GM21737 (cell line): ENCODE measurements at regions not wholly inside any gene's neighbourhood (a gene's known extent, or its start where the extent isn't known, plus 50 kb on each side); places are given as distances from the start of the nearest gene placed in this dataset.
"Not testable (repeated sequence)": the region's sequence is repeated elsewhere in the genome, so short reads cannot be mapped to it uniquely, and the experiment has no call there.

ENCODE experiments used
- ATAC-seq: cut with Tn5 transposase; IDR thresholded peaks from one replicate; pipeline ENCODE4 v1.9.1; 2021; ENCODE audit warnings: mild to moderate bottlenecking, moderate library complexity; ENCODE audit not compliant: unreplicated experiment

DNA sequence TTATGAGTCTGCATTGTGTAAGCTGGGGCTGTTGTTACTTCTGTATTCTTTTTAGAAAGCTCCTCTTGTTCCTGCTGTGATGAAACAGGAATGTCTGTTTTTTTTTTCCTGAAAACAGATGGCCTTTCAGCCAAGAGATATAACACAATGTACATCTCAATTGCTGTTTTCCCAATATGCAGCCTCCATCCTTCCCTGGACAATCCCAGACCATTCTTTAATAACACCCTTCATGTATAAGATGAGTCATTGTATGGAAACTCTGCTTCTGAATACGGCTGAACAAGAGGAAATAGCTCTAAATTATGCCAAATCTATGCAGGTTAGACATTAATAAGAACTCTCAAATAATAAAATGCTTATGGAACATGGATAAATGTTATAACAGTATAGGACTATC lies 60.2 kb upstream of the LRRC4C start:
- no peak for ATAC-seq

DNA sequence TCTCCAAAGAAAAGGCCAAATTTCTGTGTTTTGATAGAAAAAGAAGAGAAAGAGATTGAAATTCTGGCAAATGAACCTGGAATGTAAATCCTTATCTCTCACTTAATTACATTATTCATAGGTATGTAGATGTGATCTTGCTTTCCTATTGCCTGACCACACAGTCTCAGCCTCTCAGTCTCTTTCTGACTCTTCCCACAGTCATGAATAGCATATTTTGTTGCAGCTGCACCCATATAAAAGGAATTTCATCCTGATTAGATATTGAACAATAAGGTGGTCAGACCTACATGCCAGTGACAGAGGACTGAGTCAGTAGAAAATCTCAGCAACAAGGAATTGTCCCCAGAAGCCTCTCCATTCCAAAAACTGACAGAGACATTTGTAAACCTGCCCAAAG lies 62.9 kb upstream of the LRRC4C start:
- no peak for ATAC-seq

DNA sequence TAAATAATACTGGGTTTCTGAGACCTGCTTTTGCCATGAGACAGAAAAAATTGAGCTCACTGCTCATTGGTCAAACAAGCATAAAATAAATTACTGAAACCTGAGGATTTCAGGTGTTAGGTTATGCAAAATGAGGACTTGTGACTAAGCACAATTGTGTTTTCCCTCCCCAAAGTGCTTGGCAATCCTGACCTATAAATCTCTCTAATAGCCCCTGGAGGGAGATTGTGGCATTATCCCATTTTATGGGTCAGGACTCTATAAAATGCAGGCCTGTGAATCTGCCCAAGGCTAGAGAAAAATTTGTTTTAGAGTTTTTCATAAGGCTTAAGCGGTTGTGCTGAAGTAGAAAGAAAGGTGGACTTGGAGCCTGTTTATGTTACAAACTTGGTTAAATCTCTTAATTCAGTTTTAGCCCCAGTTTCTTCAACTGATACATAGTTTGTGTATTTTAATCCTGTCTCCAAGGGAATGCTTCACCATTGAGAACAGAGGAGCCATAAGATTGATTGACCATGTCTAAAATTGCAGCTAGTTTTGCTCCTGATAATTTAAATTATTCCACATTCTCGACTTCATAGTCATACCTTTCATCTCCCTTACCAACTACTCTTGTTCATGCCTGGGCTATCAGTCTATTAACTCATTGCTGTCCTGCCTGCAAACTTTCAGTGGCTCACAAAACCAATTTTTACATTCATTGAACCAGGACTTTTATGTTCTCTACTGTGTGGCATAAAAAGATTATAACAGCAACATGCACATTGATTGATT lies 63.6 kb upstream of the LRRC4C start:
- no peak for ATAC-seq

DNA sequence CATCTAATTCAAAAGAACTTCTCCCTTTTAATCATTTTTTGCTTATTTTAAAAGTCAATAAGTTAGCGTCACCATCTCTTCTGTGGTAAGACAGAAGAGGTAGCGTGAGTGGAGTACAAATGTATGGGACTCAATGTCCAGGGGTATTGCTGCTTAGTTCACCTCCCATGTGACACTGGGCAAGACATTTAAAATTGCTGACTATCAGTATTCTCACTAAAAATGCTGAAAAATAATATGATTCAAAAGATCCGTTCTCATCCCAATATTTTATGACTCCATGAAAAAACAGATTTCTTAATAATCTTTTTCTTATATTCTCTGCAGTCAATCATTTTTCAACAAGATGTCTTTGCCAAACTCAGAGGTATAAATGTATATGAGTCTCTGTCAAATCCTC lies 68.1 kb upstream of the LRRC4C start:
- ATAC-seq: no peak

DNA sequence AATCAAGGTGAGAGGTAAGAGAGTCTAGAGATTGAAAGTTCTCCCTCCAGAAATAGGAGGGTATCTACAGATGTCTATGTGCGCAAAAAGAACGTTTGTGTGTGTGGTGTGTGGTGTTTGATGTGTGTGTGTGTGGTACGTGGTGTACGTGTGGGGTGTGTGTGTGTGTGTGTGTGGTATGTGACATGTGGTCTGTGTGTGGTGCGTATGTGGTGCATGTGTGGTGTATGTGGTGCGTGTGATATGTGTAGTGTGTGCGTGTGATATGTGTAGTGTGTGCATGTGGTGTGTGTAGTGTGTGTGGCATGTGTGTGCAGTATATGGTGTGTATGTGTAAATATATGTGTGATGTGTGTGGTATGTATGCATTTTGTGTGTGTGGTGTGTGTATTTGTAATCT lies 73.0 kb upstream of the LRRC4C start:
- no peak for ATAC-seq

DNA sequence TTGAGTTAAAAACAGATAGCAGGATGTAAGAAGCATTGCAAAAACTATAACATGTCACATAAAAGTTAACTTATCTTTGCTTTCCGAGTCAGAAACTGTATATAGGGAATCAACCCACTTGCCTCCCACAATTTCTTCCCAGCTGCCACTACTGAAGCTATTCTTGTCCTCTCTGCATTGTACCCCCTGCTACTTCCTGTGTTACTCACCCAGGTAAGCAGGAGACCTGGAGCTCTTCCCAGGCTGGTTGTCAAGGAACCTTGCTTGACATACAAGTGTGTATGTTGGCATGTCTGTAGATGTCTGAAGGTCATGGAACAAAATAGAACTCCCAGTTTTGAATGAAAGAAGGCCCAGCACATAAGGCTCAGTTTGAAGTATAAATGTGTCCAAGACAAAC lies 74.3 kb upstream of the LRRC4C start:
- no peak for ATAC-seq

DNA sequence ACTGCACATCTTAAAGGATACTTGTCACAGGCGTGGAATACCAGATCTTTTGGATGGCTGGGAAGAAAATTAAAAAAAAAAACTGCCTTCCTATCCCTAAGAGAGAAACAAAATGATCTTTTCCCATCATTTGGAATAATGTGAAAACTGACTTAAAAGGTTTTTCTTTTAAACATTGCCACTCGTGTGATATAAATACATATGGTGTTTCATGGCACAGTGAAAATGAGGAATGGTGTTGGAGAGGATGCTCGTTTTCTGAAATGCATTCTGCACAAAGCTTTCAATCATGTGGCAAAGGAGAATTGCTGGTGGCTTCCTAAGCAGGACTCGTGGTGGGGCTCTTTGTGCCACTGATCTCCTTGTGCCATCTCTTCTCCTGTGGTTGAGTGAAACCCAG lies 74.9 kb upstream of the LRRC4C start:
- ATAC-seq: no peak

DNA sequence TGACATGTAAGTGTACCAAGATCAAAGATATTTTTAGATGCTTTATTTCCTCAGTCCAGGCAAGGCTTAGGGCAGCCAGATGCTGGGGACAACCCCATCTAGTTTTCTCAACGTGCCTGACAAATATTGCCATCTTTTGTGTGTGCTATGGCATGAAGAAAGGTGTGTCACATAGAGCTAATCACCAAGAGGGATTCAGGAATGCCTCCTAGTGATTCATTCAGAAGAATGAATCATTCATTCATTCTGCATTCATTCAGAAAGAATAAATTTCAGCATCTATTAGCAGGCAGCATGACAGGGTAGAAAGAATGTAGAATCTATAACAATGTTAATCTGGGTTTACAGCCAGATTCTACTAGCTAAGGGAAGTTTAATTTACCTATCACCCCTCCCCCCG lies 75.4 kb upstream of the LRRC4C start:
- no peak for ATAC-seq

DNA sequence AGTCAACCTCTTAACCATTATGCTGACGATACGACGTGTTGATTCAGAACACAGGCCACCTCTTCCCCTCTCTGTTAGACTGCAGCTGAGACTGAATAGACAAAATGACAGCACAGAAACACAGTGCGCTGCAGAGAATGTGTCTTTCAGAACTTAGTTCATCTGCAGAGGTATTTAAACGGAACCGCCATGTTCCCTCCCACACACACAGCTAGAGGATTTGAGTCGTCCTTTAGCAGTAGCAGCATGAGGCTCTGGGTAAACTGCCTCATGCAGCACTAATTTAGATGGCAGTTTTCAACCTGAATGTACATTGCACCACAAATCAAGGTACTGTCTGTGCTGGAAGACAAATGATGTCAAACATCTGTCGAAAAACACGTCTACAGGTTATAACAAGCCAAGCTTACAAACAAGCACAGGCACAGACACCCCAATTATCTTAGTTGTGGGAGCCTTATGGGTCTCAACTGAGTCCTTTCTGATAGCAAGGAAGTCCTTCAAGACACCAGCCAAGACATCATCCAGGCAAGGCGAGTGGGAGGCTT lies 76.6 kb upstream of the LRRC4C start:
- ATAC-seq: no peak

DNA sequence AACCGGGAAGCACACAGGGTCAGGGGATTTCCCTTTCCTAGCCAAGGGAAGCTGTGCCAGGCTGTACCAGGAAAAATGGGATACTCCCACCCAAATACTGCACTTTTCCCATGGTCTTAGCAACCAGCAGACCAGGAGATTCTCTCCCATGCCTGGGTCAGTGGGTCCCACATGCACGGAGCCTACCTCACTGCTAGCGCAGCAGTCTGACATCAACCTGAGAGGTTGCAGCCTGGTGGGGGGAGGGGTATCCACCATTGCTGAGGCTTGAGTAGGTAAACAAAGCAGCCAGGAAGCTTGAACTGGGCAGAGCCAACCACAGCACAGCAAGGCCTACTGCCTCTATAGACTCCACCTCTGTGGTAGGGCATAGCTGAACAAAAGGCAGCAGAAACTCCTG lies 85.5 kb upstream of the LRRC4C start:
- ATAC-seq: not testable (repeated sequence)

DNA sequence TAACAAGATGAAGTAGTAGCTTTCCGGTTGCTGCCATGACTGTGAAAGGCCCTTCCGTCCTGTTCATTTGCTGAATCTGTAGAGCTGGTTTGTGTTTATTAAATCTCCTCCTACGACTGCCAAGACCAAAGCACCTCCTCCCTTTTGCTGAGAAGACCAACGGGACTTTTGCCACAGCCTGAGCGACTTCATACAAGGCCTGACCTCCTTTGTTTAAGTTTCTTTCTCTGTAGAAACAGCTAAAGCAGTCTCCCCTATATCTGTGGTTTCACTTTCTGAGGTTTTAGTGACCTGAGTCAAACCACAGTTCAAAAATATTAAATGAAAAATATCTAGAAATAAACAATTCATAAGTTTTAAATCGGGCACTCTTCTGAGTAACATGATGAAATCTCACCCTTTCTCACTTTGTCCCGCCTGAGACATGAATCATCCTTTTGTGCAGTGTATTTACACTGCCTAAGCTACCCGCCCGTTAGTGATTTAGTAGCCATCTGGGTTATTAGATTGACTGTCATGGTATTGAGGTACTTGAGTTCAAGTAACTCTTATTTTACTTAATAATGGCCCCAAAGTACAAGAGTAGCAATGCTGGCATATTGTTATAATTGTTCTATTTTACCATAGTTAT lies 119.1 kb upstream of the LRRC4C start:
- ATAC-seq: no peak

DNA sequence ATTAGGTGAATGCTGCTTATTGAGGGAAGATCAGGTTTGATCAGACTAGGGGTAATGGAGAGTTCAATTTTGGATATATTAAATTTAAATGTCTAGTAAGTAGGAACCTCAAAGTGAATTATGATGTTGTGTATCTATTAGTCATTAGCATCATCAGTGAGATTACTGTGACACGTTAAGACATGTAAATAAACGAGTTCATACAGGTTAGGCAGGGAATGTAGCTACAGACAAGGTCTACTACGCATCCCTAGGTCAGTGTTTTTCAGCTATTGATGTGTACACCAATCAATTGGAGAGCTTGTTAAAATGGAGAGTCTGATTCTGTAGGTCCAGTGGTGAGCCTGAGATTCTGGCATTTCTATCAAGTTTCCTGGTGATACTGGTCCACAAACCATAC lies 120.1 kb upstream of the LRRC4C start:
- no peak for ATAC-seq

DNA sequence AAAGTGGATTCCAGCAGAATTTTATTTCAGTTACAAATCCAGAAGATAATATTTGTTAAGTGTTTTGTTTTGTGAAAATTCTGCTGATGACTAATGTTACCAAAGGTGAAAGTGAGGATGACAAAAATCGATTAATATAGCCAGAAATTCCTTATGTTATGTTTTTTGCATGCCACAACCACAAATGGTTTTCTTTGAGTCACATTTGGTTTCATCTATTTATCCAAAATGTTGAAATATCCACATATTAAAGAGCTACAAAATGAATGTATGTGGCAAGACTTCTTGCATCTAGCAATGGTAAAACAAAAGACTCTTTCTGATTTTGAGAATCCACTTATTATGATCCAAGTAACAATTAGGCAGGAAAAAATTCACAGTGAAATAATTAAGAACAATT lies 150.1 kb upstream of the LRRC4C start:
- ATAC-seq: no peak

DNA sequence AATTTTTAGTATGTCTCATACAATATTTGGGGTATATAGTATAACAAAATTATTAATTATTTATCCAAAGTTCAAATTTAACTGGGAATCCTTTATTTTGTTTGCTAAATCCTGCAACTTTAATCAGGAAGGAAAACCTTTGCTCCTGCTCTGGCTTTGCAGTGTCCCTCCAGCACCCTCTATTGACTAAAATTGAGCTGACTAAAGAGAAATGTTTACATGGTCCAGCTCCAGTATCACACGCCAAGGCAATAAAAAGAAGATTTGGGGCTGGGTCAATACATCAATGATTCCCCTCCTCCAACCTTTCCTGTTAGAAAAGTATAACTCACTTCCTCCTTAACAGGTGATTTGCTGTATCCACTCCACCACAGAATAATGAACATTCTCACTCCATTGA lies 153.0 kb upstream of the LRRC4C start:
- ATAC-seq: no peak

DNA sequence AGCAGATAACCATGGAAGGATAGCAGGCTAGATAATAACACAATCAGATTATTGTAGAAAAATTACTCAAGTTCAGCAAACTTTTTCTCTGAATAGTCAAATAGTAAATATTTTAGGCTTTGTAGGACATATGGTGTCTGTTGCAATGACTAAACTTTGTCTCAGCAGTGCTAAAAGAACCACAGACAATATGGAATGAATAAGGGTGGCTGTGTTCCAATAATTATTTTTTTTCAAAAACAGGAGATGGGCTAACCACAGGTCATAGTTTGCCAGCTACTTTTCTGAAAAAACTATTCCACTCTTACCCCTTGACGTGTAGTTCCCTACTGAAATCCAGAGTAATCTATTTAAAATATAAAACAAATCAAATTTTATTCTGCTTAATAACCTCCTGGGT lies 153.9 kb upstream of the LRRC4C start:
- no peak for ATAC-seq

DNA sequence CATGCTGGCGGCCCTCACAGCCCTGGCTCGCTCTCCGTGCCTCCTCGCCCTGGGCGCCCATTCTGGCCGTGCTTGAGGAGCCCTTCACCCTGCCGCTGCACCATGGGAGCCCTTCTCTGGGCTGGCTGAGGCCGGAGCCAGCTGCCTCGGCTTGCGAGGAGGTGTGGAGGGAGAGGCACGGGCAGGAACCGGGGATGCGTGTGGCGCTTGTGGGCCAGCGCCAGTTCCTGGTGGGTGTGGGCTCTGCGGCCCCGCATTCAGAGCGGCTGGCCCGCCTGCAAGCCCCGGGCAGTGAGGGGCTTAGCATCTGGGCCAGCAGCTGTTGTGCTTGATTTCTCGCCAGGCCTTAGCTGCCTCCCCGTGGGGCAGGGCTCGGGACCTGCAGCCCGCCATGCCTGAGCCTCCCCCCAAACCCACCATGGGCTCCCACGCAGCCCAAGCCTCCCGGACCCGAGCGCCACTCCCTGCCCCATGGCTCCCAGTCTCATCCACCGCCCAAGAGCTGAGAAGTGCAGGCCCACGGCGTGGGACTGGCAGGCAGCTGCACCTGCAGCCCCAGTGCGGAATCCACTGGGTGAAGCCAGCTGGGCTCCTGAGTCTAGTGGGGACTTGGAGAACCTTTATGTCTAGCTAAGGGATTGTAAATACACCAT lies 163.4 kb upstream of the LRRC4C start:
- ATAC-seq: no peak

DNA sequence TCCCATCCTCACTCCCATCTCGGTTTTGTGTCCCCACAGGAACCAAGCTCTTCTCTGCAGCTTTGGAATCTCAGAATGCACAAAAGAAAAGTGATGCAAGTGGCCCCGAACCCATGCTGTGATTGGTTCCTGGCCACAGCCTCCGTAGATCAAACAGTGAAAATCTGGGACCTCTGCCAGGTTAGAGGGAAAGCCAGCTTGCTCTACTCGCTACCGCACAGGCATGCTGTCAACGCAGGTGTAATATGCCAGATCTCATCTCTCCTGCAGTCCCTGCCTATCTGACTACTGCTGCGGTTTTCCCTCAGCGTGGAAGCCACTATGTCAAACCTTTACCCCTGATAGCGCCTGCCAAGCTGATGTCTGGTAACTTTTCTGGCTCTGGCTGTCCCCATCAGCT lies 200.5 kb upstream of the LRRC4C start:
- no peak for ATAC-seq

DNA sequence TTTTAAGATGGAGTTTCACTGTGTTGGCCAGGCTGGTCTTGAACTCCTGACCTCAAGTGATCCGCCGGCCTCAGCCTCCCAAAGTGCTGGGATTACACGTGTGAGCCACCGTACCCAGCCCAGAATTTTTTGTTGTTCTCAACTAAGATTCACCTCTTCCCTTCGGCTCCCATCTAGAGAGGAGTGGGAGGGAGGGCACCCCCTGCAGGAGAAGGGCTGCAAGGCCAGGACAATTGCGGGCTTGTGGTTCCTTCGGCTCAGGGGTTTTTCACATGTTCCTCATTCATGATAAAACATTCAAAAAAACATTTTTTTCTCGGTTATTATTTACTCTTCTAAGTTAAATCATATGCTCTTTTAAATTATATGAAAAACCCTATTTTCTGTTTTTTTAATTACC lies 201.1 kb upstream of the LRRC4C start:
- no peak for ATAC-seq

DNA sequence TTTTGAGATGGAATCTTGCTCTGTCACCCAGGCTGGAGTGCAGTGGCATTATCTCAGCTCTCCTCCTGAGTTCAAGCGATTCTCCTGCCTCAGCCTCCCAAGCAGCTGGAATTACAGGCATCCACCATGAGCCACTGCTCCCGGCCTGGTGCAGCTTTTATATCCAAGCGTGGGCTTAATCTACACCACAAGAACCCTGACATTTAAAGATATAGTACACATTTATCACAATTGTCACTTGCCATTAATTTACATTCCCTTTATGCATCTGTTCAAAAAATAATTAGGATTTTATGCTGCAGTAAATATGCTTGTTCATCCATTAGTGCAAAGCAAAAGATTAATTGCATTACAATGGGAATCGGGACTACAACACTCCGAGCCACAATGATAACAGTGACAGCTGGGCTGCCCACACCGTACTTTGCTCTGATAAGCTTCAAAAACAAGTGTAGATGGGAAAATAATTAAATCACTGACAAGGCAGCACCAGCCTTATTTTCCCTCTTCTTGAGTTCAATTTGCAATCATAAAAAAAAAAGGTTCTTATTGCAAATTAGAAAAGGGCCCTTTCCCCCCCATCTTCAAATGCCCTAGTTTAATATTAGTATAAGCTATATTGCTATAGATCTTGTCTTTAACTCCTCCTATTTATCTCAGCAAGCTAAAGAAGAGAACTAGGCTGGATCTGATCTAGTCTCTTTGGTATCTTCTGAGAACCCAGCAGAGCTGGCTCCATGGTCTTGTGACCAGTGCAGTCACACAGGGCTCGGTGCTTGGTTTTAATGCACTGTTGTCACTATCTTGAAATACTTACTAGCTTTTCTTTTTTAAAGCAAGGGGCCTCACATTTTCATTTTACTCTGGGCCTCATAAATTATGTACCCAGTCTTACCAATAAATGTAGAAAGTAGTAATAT lies 206.2 kb upstream of the LRRC4C start:
- ATAC-seq: no peak

DNA sequence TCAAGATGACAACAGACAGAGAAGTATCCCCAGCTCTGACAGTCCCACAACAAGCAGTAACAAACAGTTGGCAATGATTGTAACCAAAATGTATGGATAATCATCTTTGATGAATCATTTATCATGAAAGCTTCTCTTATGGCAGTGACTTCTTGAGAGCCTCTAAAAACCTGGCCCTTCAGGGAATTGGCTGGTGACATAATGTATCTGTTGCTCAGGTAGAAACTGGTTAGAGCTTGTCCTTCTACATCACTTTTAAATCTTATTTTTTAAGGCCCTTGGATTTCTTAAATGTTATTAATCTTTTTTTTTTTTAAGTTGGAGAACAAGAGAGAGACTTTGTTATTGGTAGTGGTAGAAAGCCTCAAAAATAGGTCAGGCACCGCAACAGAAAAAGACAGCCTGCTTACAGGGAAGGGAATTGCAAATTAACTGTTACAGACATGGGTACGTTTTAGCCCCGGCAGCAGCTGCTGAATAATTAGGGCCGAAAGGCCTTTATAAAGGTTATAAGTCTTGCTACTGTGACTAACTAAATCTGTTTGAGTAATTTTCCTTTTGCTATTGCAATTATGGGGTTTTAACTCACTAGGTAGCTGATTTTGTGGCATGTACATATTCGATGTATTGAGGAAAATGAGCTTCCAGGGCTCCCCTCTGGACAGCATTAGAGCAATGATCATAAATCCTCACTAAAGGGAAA lies 207.7 kb upstream of the LRRC4C start:
- ATAC-seq: no peak
